GM23338 (cell line): ENCODE measurements at regions not wholly inside any gene's neighbourhood (a gene's known extent, or its start where the extent isn't known, plus 50 kb on each side); places are given as distances from the start of the nearest gene placed in this dataset.

Source experiments
- ATAC-seq: fragments of 200-7000 bp; cut with Tn5 transposase; 3 replicates; pipeline ENCODE4 v1.9.1; 2020
- DNase-seq: peaks from one replicate; pipeline ENCODE4 v3.0.0-alpha.2; 2015; ENCODE audit warnings: low spot score
- H2AFZ ChIP-seq: fragments of 200-600 bp; sonication (generic); 2 replicates; pipeline ENCODE4 v1.8.0; 2016; ENCODE audit warnings: antibody characterized with exemption, mild to moderate bottlenecking, moderate library complexity
- H3F3A ChIP-seq: fragments of 200-600 bp; sonication (generic); replicated peaks from 2 replicates; pipeline ENCODE4 v1.8.0; 2017; ENCODE audit warnings: antibody characterized with exemption, mixed run types, low read depth
- H3K27ac ChIP-seq: fragments of 200-600 bp; sonication (generic); 2 replicates; pipeline ENCODE4 v1.6.1; 2016; ENCODE audit warnings: low read depth
- H3K27me3 ChIP-seq: fragments of 200-600 bp; sonication (generic); 2 replicates; pipeline ENCODE4 v1.8.0; 2016; ENCODE audit warnings: mild to moderate bottlenecking, mixed run types, moderate library complexity; ENCODE audit not compliant: insufficient read depth
- H3K36me3 ChIP-seq: fragments of 200-600 bp; sonication (generic); 2 replicates; pipeline ENCODE4 v1.8.0; 2016; ENCODE audit warnings: mild to moderate bottlenecking; ENCODE audit not compliant: insufficient read depth
- H3K4me1 ChIP-seq: fragments of 200-600 bp; sonication (generic); 2 replicates; pipeline ENCODE4 v1.8.0; 2016; ENCODE audit warnings: mild to moderate bottlenecking, moderate library complexity; ENCODE audit not compliant: insufficient read depth
- H3K4me2 ChIP-seq: fragments of 200-600 bp; sonication (generic); 2 replicates; pipeline ENCODE4 v1.7.1; 2017; ENCODE audit warnings: mixed run types
- H3K4me3 ChIP-seq: fragments of 200-600 bp; sonication (generic); 2 replicates; pipeline ENCODE4 v1.6.1; 2016; ENCODE audit warnings: mixed run types
- H3K79me2 ChIP-seq: fragments of 200-600 bp; sonication (generic); replicated peaks from 2 replicates; pipeline ENCODE4 v1.8.0; 2017; ENCODE audit warnings: mild to moderate bottlenecking; ENCODE audit not compliant: insufficient read depth
- H3K9me2 ChIP-seq: fragments of 200-600 bp; sonication (generic); 2 replicates; pipeline ENCODE4 v1.8.0; 2017; ENCODE audit not compliant: insufficient read depth
- H4K20me1 ChIP-seq: fragments of 200-600 bp; sonication (generic); replicated peaks from 2 replicates; pipeline ENCODE4 v1.8.0; 2017; ENCODE audit warnings: mild to moderate bottlenecking; ENCODE audit not compliant: insufficient read depth
- H3K27ac Mint-ChIP-seq: 2 replicates; pipeline ENCODE4 v1.8.0; 2020; ENCODE audit warnings: inconsistent platforms, mild to moderate bottlenecking, moderate library complexity, mixed read lengths
- H3K27me3 Mint-ChIP-seq: 3 replicates; pipeline ENCODE4 v1.8.0; 2022; ENCODE audit warnings: low read depth, mild to moderate bottlenecking, moderate library complexity, mixed read lengths, inconsistent platforms; ENCODE audit not compliant: insufficient read depth, poor library complexity
- H3K36me3 Mint-ChIP-seq: 3 replicates; pipeline ENCODE4 v1.8.0; 2021; ENCODE audit warnings: low read depth, mild to moderate bottlenecking, inconsistent platforms, moderate library complexity, mixed read lengths
- H3K4me1 Mint-ChIP-seq: 3 replicates; pipeline ENCODE4 v1.8.0; 2020; ENCODE audit warnings: mild to moderate bottlenecking, inconsistent platforms, mixed read lengths
- H3K4me3 Mint-ChIP-seq: 3 replicates; pipeline ENCODE4 v1.8.0; 2021; ENCODE audit warnings: moderate library complexity, mild to moderate bottlenecking, inconsistent platforms, mixed read lengths
- H3K9me3 Mint-ChIP-seq: 3 replicates; pipeline ENCODE4 v1.8.0; 2020; ENCODE audit warnings: moderate library complexity, mild to moderate bottlenecking, inconsistent platforms, mixed read lengths
- CREB1 ChIP-seq: fragments of 250-450 bp; sonication (Bioruptor Pico); IDR thresholded peaks from 2 replicates; pipeline ENCODE4 v1.5.0; 2020; ENCODE audit warnings: low read depth, mild to moderate bottlenecking, moderate library complexity
- ETS1 ChIP-seq: IDR thresholded peaks from 2 replicates; pipeline ENCODE4 v1.6.1; 2016; ENCODE audit warnings: antibody characterized with exemption
- EZH2 ChIP-seq: fragments of 200-600 bp; sonication (generic); IDR thresholded peaks from one replicate; pipeline ENCODE4 v1.8.0; 2017; ENCODE audit warnings: antibody characterized with exemption, mild to moderate bottlenecking, low read depth; ENCODE audit not compliant: unreplicated experiment
- EZH2phosphoT487 ChIP-seq: fragments of 200-600 bp; sonication (generic); IDR thresholded peaks from one replicate; pipeline ENCODE4 v1.8.1; 2018; ENCODE audit warnings: antibody characterized with exemption; ENCODE audit not compliant: unreplicated experiment
- JUNB ChIP-seq: IDR thresholded peaks from one replicate; pipeline ENCODE4 v1.6.1; 2016; ENCODE audit warnings: antibody characterized with exemption; ENCODE audit not compliant: unreplicated experiment
- NANOG ChIP-seq: IDR thresholded peaks from 2 replicates; pipeline ENCODE4 v1.6.1; 2016; ENCODE audit warnings: antibody characterized with exemption, borderline replicate concordance
- POLR2AphosphoS5 ChIP-seq: IDR thresholded peaks from 2 replicates; pipeline ENCODE4 v1.6.1; 2016; ENCODE audit warnings: antibody characterized with exemption, low read depth
- STAT1 ChIP-seq: IDR thresholded peaks from one replicate; pipeline ENCODE4 v1.6.1; 2016; ENCODE audit warnings: antibody characterized with exemption; ENCODE audit not compliant: unreplicated experiment
- ZNF114 ChIP-seq: fragments of 250-450 bp; sonication (Bioruptor Pico); IDR thresholded peaks from 2 replicates; pipeline ENCODE4 v1.5.0; 2020; ENCODE audit warnings: mild to moderate bottlenecking, moderate library complexity
- ZNF331 ChIP-seq: fragments of 250-450 bp; sonication (Bioruptor Pico); IDR thresholded peaks from 2 replicates; pipeline ENCODE4 v1.5.0; 2020; ENCODE audit warnings: low read depth, mild to moderate bottlenecking, moderate library complexity
- TF ChIP-seq, protein P1 (sequence below), 2 experiments: fragments of 200-600 bp in 1 of 2; sonication (generic) in 1 of 2; conservative IDR thresholded peaks; 2 replicates each; pipeline versions ENCODE4 v1.5.1 to v1.6.1; 2016 to 2017; ENCODE audit warnings: antibody characterized with exemption in 2 of 2, low read depth in 2 of 2, mild to moderate bottlenecking in 2 of 2, moderate library complexity in 1 of 2
- TF ChIP-seq, protein P2 (sequence below): IDR thresholded peaks from one replicate; pipeline ENCODE4 v1.6.1; 2018; ENCODE audit warnings: antibody characterized with exemption; ENCODE audit not compliant: unreplicated experiment
- TF ChIP-seq, protein P3 (sequence below): fragments of 250-450 bp; sonication (Bioruptor Pico); IDR thresholded peaks from 2 replicates; pipeline ENCODE4 v1.5.0; 2020; ENCODE audit warnings: mild to moderate bottlenecking, moderate library complexity

DNA sequence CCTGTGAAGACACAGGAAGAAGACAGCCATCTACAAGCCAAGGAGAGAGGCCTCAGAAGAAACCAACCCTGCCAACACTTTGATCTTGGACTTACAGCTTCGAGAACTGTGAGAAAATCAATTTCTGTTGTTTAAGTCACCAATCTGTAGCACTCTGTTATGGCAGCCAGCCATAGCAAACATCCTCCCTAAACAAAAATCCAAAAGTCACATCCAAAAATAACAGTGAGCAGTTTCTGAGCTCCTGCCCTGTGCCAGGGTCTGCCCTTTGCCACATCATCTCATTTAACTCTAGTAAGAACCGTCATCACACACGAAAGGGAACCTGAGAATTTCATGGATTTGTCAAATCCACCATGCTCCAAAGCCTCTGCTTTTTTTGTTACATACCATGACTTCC lies 118.8 kb downstream of the TRIM36 start:
- H3K4me3 ChIP-seq = no peak overlapping the region

More for the DNA sequence above, 118.8 kb downstream of the TRIM36 start:
- Mint-ChIP-seq H3K4me3 (no peak overlapping the region), H3K36me3 (no peaks in the 10 kb centered on the region; the same call in 2 of the 3 replicates), H3K27ac (no peak overlapping the region), H3K27me3 (no peaks in the 10 kb centered on the region), H3K4me1 (peaks cover 14% of the 10 kb centered on the region), H3K9me3 (peaks cover 3% of the 10 kb centered on the region; the same call in 2 of the 3 replicates)
- Histone ChIP-seq H3K79me2 (no peaks in the 10 kb centered on the region), H3K36me3 (no peaks in the 10 kb centered on the region), H3K27me3 (no peaks in the 10 kb centered on the region), H3K9me2 (peaks cover 35% of the 10 kb centered on the region), H3F3A (no peaks in the 10 kb centered on the region), H3K27ac (no peak overlapping the region), H2AFZ (no peak overlapping the region; the same call in 1 of the 2 replicates), H4K20me1 (no peaks in the 10 kb centered on the region), H3K4me1 (no peaks in the 10 kb centered on the region), H3K4me2 (no peak overlapping the region)
- DNase-seq (no peak), ATAC-seq (no peak)
- TF ChIP-seq ETS1 (no peak), POLR2AphosphoS5 (no peak), STAT1 (no peak), EZH2phosphoT487 (no peak), JUNB (no peak), CREB1 (CRISPR knock-in tag) (no peak), EZH2 (no peak), ZNF114 (no peak), NANOG (no peak), ZNF331 (no peak)
- TF ChIP-seq, protein P1, sequence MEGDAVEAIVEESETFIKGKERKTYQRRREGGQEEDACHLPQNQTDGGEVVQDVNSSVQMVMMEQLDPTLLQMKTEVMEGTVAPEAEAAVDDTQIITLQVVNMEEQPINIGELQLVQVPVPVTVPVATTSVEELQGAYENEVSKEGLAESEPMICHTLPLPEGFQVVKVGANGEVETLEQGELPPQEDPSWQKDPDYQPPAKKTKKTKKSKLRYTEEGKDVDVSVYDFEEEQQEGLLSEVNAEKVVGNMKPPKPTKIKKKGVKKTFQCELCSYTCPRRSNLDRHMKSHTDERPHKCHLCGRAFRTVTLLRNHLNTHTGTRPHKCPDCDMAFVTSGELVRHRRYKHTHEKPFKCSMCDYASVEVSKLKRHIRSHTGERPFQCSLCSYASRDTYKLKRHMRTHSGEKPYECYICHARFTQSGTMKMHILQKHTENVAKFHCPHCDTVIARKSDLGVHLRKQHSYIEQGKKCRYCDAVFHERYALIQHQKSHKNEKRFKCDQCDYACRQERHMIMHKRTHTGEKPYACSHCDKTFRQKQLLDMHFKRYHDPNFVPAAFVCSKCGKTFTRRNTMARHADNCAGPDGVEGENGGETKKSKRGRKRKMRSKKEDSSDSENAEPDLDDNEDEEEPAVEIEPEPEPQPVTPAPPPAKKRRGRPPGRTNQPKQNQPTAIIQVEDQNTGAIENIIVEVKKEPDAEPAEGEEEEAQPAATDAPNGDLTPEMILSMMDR (conservative IDR thresholded peaks at IDR 0.05; ENCODE audit: low read depth in 2 of 2) = no peak
- TF ChIP-seq, protein P2, sequence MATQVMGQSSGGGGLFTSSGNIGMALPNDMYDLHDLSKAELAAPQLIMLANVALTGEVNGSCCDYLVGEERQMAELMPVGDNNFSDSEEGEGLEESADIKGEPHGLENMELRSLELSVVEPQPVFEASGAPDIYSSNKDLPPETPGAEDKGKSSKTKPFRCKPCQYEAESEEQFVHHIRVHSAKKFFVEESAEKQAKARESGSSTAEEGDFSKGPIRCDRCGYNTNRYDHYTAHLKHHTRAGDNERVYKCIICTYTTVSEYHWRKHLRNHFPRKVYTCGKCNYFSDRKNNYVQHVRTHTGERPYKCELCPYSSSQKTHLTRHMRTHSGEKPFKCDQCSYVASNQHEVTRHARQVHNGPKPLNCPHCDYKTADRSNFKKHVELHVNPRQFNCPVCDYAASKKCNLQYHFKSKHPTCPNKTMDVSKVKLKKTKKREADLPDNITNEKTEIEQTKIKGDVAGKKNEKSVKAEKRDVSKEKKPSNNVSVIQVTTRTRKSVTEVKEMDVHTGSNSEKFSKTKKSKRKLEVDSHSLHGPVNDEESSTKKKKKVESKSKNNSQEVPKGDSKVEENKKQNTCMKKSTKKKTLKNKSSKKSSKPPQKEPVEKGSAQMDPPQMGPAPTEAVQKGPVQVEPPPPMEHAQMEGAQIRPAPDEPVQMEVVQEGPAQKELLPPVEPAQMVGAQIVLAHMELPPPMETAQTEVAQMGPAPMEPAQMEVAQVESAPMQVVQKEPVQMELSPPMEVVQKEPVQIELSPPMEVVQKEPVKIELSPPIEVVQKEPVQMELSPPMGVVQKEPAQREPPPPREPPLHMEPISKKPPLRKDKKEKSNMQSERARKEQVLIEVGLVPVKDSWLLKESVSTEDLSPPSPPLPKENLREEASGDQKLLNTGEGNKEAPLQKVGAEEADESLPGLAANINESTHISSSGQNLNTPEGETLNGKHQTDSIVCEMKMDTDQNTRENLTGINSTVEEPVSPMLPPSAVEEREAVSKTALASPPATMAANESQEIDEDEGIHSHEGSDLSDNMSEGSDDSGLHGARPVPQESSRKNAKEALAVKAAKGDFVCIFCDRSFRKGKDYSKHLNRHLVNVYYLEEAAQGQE = no peak
- TF ChIP-seq, protein P3, sequence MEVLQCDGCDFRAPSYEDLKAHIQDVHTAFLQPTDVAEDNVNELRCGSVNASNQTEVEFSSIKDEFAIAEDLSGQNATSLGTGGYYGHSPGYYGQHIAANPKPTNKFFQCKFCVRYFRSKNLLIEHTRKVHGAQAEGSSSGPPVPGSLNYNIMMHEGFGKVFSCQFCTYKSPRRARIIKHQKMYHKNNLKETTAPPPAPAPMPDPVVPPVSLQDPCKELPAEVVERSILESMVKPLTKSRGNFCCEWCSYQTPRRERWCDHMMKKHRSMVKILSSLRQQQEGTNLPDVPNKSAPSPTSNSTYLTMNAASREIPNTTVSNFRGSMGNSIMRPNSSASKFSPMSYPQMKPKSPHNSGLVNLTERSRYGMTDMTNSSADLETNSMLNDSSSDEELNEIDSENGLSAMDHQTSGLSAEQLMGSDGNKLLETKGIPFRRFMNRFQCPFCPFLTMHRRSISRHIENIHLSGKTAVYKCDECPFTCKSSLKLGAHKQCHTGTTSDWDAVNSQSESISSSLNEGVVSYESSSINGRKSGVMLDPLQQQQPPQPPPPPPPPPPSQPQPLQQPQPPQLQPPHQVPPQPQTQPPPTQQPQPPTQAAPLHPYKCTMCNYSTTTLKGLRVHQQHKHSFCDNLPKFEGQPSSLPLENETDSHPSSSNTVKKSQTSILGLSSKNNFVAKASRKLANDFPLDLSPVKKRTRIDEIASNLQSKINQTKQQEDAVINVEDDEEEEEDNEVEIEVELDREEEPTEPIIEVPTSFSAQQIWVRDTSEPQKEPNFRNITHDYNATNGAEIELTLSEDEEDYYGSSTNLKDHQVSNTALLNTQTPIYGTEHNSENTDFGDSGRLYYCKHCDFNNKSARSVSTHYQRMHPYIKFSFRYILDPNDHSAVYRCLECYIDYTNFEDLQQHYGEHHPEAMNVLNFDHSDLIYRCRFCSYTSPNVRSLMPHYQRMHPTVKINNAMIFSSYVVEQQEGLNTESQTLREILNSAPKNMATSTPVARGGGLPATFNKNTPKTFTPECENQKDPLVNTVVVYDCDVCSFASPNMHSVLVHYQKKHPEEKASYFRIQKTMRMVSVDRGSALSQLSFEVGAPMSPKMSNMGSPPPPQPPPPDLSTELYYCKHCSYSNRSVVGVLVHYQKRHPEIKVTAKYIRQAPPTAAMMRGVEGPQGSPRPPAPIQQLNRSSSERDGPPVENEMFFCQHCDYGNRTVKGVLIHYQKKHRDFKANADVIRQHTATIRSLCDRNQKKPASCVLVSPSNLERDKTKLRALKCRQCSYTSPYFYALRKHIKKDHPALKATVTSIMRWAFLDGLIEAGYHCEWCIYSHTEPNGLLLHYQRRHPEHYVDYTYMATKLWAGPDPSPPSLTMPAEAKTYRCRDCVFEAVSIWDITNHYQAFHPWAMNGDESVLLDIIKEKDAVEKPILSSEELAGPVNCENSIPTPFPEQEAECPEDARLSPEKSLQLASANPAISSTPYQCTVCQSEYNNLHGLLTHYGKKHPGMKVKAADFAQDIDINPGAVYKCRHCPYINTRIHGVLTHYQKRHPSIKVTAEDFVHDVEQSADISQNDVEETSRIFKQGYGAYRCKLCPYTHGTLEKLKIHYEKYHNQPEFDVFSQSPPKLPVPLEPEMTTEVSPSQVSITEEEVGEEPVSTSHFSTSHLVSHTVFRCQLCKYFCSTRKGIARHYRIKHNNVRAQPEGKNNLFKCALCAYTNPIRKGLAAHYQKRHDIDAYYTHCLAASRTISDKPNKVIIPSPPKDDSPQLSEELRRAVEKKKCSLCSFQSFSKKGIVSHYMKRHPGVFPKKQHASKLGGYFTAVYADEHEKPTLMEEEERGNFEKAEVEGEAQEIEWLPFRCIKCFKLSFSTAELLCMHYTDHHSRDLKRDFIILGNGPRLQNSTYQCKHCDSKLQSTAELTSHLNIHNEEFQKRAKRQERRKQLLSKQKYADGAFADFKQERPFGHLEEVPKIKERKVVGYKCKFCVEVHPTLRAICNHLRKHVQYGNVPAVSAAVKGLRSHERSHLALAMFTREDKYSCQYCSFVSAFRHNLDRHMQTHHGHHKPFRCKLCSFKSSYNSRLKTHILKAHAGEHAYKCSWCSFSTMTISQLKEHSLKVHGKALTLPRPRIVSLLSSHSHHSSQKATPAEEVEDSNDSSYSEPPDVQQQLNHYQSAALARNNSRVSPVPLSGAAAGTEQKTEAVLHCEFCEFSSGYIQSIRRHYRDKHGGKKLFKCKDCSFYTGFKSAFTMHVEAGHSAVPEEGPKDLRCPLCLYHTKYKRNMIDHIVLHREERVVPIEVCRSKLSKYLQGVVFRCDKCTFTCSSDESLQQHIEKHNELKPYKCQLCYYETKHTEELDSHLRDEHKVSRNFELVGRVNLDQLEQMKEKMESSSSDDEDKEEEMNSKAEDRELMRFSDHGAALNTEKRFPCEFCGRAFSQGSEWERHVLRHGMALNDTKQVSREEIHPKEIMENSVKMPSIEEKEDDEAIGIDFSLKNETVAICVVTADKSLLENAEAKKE = no peak
